K562 (cell line): ENCODE measurements at regions not wholly inside any gene's neighbourhood (a gene's known extent, or its start where the extent isn't known, plus 50 kb on each side); places are given as distances from the start of the nearest gene placed in this dataset.

Source experiments
- ATAC-seq: fragments of 200-7000 bp; cut with Tn5 transposase; 3 replicates; pipeline ENCODE4 v1.9.1; 2020; ENCODE audit warnings: moderate library complexity
- BruUV-seq: library from RNA; stranded (reverse); fragments of 400-500 nt; replicated peaks from 2 replicates; lab custom pipeline; 2021; lab: Mats Ljungman, UMichigan
- CTCF ChIA-PET: fragments of 300-600 bp; formaldehyde crosslinking; extraction: SDS; loops from one replicate; lab custom pipeline; 2021; ENCODE audit warnings: low intra/inter-chr PET ratio; lab: Yijun Ruan, JAX
- POLR2A ChIA-PET: fragments of 300-600, 350-650 bp; sonication (Branson Sonifier 250); formaldehyde crosslinking; extraction: SDS; loops from one replicate; lab custom pipeline; 2021; ENCODE audit warnings: antibody characterized with exemption, inconsistent platforms; lab: Yijun Ruan, JAX
- DNase-seq, 4 experiments: peaks; one replicate each; pipeline versions ENCODE4 v3.0.0 to v3.0.0-alpha.2; 2011 to 2018; ENCODE audit warnings: low spot score in 3 of 4, mixed read lengths in 3 of 4; ENCODE audit errors: extremely low read depth in 1 of 4
- FAIRE-seq: peaks from 2 replicates; lab custom pipeline; 2011; peaks lifted over from hg19 to GRCh38; lab: Jason Lieb, UNC
- H2AFZ ChIP-seq: 2 replicates; pipeline ENCODE4 v1.6.0; 2011; ENCODE audit warnings: low read depth, low read length, control low read depth, inconsistent platforms
- H3K27ac ChIP-seq: fragments of 200-600 bp; 3 replicates; pipeline ENCODE4 v1.8.0; 2011; ENCODE audit warnings: low read depth, mild to moderate bottlenecking, control low read depth, inconsistent platforms, low read length, moderate library complexity, mixed read lengths; ENCODE audit errors: extremely low read depth
- H3K27me3 ChIP-seq, 2 experiments: fragments of 300-600 bp in 1 of 2; 2 replicates in 1 of 2; 3 replicates in 1 of 2; pipeline versions ENCODE4 v1.6.0 to v1.8.0; 2011; ENCODE audit warnings: inconsistent platforms in 2 of 2, low read length in 2 of 2, mild to moderate bottlenecking in 1 of 2, mixed read lengths in 1 of 2, moderate library complexity in 1 of 2; ENCODE audit not compliant: control insufficient read depth in 2 of 2, insufficient read depth in 2 of 2
- H3K36me3 ChIP-seq: fragments of 300-600 bp; 3 replicates; pipeline ENCODE4 v1.8.0; 2011; ENCODE audit warnings: mild to moderate bottlenecking, low read length, inconsistent platforms; ENCODE audit not compliant: control insufficient read depth, insufficient read depth
- H3K4me1 ChIP-seq, 2 experiments: fragments of 200-600 bp in 1 of 2; replicated peaks in 1 of 2; 2 replicates in 1 of 2; 3 replicates in 1 of 2; pipeline versions ENCODE4 v1.5.1 to v1.8.0; 2011; ENCODE audit warnings: inconsistent platforms in 2 of 2, low read length in 2 of 2, mild to moderate bottlenecking in 1 of 2, mixed read lengths in 1 of 2, moderate library complexity in 1 of 2; ENCODE audit not compliant: control insufficient read depth in 2 of 2, insufficient read depth in 2 of 2
- H3K4me2 ChIP-seq: 2 replicates; pipeline ENCODE4 v1.6.1; 2011; ENCODE audit warnings: low read length, control low read depth, inconsistent platforms, mixed read lengths; ENCODE audit not compliant: insufficient read depth
- H3K4me3 ChIP-seq: fragments of 200-600 bp; sonication (generic), shearing (Covaris generic); 2 replicates; pipeline ENCODE4 v1.5.1; 2016; ENCODE audit warnings: control low read depth, inconsistent platforms
- H3K79me2 ChIP-seq: fragments of 200-600 bp; 3 replicates; pipeline ENCODE4 v1.8.0; 2011; ENCODE audit warnings: low read length, inconsistent platforms; ENCODE audit not compliant: control insufficient read depth, insufficient read depth
- H3K9ac ChIP-seq, 2 experiments: 2 replicates each; pipeline versions ENCODE4 v1.6.0 to v1.6.1; 2011; ENCODE audit warnings: low read depth in 2 of 2, low read length in 2 of 2, control low read depth in 1 of 2, inconsistent platforms in 1 of 2, mild to moderate bottlenecking in 1 of 2, mixed read lengths in 1 of 2; ENCODE audit not compliant: insufficient read depth in 1 of 2
- H3K9me1 ChIP-seq: one replicate; pipeline ENCODE4 v1.6.0; 2011; ENCODE audit warnings: inconsistent platforms, mild to moderate bottlenecking, low read length, moderate library complexity; ENCODE audit not compliant: control insufficient read depth, insufficient read depth
- H3K9me3 ChIP-seq: replicated peaks from 2 replicates; pipeline ENCODE4 v1.5.1; 2011; ENCODE audit warnings: low read depth, low read length, inconsistent platforms; ENCODE audit not compliant: control insufficient read depth, insufficient read depth
- H4K20me1 ChIP-seq: replicated peaks from 2 replicates; pipeline ENCODE4 v1.6.1; 2011; ENCODE audit warnings: low read length, inconsistent platforms, mixed read lengths; ENCODE audit not compliant: control insufficient read depth, insufficient read depth
- HDAC3 ChIP-seq: fragments of 450-650 bp; IDR thresholded peaks from 2 replicates; pipeline ENCODE4 v1.6.1; 2018; ENCODE audit warnings: borderline replicate concordance, mild to moderate bottlenecking, moderate library complexity; ENCODE audit not compliant: partially characterized antibody
- IRF2 ChIP-seq: sonication (generic); formaldehyde crosslinking; IDR thresholded peaks from 2 replicates; pipeline ENCODE4 v1.8.1; 2022; ENCODE audit warnings: mild to moderate bottlenecking, missing genetic modification reagents
- RBM34 ChIP-seq: fragments of 200-400 bp; formaldehyde crosslinking; IDR thresholded peaks from 2 replicates; pipeline ENCODE4 v1.6.1; 2018; ENCODE audit warnings: low read length, borderline replicate concordance; ENCODE audit not compliant: insufficient read depth
- ZNF140 ChIP-seq: fragments of 250-450 bp; sonication (Bioruptor Pico); IDR thresholded peaks from 2 replicates; pipeline ENCODE4 v1.8.0; 2021; ENCODE audit warnings: moderate library complexity, mild to moderate bottlenecking, inconsistent platforms
- WGBS: fragments of 100-300 bp; shearing (Covaris generic); methylation state at CpG from one replicate; pipeline ENCODE4 v1.1.6; 2016; ENCODE audit warnings: low coverage, mixed read lengths; ENCODE audit not compliant: insufficient coverage; ENCODE audit errors: missing lambda C conversion rate; 5-methylcytosine and 5-hydroxymethylcytosine counted together
- in situ Hi-C: fragments of 300-500 bp; cut with MboI; formaldehyde crosslinking; loops from 4 replicates; pipeline ENCODE4 v1.15.0; 2018; ENCODE audit warnings: inconsistent platforms, mixed read lengths
- intact Hi-C: fragments of 100-400 bp; cut with micrococcal nuclease; formaldehyde crosslinking; loops from 2 replicates; pipeline ENCODE4 v1.14.2; 2022
- TF ChIP-seq, protein P1 (sequence below): fragments of 450-650 bp; formaldehyde crosslinking; IDR thresholded peaks from 2 replicates; pipeline ENCODE4 v1.4.0; 2020; ENCODE audit warnings: mild to moderate bottlenecking, moderate library complexity

GRCh38 chr4:181258569-181258968, 984.6 kb upstream of the TENM3 start (continued):
- TF ChIP-seq RBM34 (no peak), IRF2 (CRISPR knock-in tag) (no peak), HDAC3 (no peak)
- TF ChIP-seq, protein P1, sequence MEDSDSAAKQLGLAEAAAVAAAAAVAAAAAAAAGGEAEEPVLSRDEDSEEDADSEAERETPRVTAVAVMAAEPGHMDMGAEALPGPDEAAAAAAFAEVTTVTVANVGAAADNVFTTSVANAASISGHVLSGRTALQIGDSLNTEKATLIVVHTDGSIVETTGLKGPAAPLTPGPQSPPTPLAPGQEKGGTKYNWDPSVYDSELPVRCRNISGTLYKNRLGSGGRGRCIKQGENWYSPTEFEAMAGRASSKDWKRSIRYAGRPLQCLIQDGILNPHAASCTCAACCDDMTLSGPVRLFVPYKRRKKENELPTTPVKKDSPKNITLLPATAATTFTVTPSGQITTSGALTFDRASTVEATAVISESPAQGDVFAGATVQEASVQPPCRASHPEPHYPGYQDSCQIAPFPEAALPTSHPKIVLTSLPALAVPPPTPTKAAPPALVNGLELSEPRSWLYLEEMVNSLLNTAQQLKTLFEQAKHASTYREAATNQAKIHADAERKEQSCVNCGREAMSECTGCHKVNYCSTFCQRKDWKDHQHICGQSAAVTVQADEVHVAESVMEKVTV (CRISPR knock-in tag): no peak
- TF ChIP-seq, all 486 proteins: peak for 0

GRCh38 chr4:181259081-181259709, 984.0 kb upstream of the TENM3 start:
- Histone ChIP-seq H3K36me3 (no peaks in the 10 kb centered on the region), H3K4me3 (no peak overlapping the region), H3K9me3 (no peaks in the 10 kb centered on the region; the same call in 1 of the 2 replicates), H3K9ac (no peak overlapping the region), H3K27me3 (no peaks in the 10 kb centered on the region), H3K4me1 (no peaks in the 10 kb centered on the region), H3K79me2 (no peaks in the 10 kb centered on the region), H3K27ac (no peak overlapping the region), H3K9me1 (no peaks in the 10 kb centered on the region), H4K20me1 (no peaks in the 10 kb centered on the region), H3K4me2 (no peak overlapping the region), H2AFZ (no peak overlapping the region)
- TF ChIP-seq ZNF140 (CRISPR knock-in tag): no peak
- ChIA-PET CTCF (no interaction called here), POLR2A (no interaction called here)
- intact Hi-C loops: no loop called here
- DNase-seq (no peak), ATAC-seq (no peak), FAIRE-seq (no peak)
- no TSS peak for BruUV-seq
- in situ Hi-C loops: no loop called here
- 0% methylated on average over 4 of the region's 4 CpGs for WGBS
